HT-29 (cell line): ENCODE measurements at regions not wholly inside any gene's neighbourhood (a gene's known extent, or its start where the extent isn't known, plus 50 kb on each side); places are given as distances from the start of the nearest gene placed in this dataset.

Experiments used
- DNase-seq: peaks from one replicate; pipeline ENCODE4 v3.0.0-alpha.2; 2015; ENCODE audit warnings: low spot score

DNA sequence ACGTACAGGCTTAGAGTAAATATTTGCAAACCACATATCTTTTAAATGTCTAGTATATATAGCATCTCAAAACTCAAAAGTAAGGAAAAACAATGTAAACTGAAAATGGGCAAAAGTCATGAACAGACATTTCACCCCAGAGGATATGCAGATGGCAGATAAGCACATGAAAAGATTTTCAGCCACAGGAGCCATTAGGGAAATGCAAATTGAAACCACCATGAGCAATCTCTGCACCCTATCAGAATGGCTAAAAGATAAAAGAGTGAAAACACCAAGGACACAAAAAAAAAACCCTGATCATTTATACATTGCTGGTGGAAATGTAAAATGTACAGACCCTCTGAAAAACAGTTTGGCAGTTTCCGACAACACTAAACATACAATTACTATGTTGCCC is 292.7 kb downstream of the ZNF516 start:
- no peak for DNase-seq

DNA sequence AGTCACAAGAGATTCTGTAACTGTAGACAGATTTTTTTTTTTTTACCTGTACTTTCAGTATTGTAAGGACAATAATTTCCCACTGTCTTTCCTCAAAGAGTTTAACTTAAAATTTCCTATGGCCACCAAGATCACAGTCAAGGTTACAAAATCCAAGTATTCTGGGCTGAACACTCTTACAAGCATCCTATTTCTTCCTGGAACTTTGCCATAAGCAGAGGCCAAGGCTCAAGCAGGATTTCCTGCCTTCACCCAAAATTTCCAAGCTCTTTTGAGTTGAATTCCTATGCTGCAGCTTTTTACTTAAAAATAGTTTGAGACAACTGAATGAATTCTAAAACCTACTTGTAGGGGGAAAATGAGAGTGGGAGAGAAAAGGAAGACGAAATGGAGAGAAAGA is 299.4 kb downstream of the ZNF516 start:
- DNase-seq: no peak

DNA sequence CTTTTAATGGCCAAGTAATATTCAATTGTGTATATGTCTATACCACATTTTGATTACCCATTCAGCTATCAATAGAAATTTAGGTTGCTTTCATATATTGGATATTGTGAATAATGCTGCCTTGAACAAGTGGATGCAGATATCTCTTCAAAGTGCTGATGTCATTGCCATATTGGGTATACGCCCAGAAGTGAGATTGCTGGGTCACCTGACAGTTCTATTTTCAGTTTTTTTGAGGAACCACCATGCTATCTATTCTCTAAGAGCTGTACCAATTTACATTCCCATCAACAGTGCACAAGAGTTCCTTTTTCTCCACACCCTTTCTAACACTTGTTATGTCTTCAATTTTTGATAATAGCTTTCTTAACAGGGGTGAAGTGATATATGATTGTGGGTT is 306.9 kb downstream of the ZNF516 start:
- no peak for DNase-seq

DNA sequence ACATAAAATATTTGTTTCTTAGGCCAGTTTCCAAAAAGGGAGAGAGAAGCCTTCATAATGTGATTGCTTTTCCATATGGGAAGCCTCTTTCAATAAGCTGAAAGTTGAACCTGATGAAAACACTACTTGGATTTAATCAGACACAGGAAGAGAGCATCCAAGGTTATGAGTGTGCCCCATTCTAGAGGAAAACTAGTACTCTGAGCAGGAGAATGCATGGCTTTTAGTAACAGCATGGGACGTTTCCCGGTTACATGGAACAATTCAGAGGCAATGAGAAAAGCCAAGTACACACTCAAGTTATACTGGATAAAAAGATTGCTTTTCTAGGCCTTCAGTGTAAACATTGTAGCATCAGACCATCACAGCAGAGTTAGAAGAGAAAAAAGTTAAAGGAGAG is 315.8 kb downstream of the ZNF516 start:
- no peak for DNase-seq

DNA sequence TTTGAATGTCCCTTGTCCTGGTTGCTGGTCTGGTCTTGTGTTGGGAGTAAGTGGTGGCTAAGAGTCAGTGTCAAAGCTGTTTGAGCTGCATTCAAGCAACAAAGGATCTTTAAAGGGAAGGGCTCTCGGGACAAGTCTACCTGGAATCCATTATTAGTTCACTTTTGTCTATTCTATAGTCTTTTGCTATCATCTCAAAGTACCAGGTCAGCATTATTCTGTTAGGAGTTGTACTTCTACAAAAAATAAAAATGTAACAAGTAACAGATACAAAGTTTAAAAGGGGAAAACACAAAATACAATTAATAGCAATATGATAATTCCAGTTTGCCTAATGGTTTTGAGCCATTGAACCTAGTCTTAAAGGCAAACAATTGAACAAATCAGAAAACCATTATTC is 317.9 kb downstream of the ZNF516 start:
- DNase-seq: no peak

DNA sequence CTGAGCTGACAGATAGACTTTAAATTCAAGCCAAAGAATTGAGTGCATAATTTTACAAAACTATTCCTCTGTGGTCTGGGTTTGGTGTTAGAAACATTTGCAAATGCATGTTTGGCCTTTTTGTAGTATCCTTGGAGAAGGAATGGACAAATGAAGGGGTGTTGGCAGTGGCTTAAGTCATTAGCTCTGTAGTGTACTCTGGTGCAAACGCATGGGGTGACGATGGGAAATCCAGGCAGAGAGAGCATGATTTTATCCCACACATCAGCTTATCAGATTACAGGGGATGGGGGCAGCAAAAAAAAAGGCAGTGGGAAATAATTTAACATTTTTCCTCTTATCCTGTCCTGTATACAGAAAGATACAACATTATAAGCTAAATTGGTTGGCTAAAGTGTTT is 320.6 kb downstream of the ZNF516 start:
- DNase-seq: no peak

DNA sequence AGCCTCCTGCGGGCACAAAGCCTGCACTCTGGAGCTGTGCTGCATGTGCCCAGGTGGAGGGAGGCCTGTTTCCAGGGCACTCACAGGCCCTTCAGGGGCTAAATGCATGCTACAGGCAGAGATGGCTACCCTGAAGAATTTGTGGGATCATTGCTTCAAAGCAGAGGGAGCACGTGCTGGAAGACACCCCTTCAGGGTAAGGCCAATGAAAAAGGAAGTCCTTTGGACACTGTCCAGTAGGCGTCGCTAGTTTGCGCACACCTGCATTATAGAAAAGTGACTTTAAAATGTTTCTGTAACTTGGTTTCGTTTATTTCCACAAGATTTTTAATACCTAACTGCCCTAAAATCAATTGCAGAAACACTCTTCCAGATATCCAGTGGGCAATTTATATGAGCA is 325.3 kb downstream of the ZNF516 start:
- DNase-seq: peak; percentile 20

DNA sequence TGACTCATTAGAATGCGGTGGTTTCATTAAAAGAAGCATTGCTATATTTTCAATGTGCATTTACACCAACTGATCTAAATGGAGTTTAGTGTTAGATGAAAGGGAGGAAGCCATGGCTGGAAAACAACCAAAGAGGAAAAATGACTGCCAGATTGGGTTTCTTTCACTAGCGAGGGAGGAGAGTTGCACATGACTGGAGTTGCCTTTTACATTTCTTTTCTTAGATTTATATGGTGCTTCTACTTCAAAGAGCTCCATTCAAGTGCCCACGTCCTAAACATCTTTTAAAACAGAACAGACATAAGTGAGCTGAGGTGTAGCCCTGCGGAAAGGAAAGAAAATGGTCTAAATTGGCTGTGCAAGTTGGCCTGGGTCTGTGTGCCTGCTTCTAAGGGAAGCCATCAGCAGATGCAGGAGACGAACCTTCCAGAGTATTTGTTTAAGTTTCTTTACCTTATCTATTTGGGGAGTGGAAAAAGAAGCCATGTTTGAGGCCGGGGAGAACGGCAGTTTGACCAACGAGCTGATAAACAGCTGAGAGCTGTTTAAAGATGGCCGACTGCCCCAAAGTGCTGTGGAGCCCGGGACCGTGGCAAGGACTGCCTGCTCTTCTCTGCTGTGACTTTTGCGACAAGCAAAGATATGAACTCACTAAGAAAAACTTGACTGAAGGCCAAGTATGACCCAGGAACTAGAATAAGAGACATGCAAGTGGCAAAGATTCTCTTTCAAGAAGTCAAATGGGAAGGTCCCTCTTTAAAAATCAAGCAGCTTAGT is 327.0 kb downstream of the ZNF516 start:
- DNase-seq: no peak

DNA sequence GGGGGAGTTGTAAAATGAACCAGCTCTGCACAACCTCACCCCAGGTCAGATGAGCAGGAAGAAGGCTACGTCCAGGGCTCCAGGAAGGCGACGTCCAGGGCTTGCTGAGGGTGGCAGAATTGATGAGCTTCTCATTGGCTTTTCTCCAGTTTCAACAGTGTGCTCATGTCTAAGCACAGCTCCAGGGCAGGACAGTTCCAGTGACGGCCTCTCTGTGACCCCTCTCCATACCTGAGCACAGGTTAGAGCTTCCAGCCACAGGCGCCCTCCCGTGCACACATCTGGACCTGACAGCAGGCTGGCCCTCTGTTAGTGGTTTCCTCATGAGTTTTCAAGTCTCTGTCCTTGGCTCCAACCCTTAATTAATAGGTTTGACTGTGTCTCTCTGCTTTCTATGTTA is 327.6 kb downstream of the ZNF516 start:
- DNase-seq: no peak

DNA sequence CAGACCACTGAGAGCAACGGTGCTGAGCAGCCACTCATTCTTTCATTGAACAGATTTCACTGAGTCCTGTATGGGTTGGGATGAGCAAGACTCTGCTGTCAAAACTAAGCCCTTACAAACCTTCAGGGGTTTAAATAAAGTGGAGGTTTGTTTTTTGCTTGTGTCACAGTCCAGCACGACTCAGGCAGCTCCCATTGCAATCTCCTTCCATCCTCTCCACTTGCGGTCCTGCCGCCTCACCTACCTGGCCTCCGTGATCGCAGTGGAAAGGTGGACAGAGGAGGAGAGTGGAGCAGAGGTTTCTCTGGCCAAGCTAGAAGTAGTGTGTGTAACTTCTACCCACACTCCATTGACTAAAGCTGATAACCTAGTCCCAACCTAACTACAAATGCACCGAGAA is 332.2 kb downstream of the ZNF516 start:
- no peak for DNase-seq

DNA sequence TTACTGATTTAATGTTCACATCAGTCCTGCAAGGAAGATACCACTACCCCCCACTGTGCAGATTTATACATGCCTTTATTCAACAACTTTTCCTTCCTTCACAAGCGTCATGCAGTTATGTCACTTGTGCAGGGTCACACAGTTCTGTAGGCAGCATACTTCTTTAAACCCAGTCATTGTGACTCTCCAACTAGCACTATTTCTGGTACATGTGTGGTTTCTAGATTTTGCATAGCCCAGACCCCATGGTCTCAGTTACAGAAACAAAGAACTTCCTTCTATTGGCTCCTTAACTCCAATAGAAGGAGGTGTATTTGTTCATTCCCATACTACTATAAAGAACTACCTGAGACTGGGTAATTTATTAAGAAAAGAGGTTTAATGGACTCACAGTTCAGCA is 333.1 kb downstream of the ZNF516 start:
- DNase-seq: no peak

DNA sequence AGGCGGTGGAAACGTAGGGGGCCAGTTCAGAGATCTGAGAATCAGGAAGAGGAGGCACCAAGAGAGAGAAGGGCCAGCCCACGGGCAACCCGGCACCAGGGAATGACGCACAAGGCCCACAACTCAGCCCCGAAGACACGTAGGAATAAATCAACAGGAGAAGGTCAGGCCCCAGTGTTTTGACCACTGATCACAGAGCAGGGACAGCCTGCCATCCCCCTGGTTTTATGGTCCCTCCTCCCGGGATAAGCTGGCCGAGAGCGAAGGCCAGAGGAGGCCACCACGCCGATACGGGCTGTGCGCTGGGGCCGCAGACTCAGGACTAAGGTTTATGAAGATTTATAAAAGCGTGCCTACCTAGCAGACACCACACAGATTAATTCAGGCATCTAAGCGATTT is 341.4 kb downstream of the ZNF516 start:
- no peak for DNase-seq

DNA sequence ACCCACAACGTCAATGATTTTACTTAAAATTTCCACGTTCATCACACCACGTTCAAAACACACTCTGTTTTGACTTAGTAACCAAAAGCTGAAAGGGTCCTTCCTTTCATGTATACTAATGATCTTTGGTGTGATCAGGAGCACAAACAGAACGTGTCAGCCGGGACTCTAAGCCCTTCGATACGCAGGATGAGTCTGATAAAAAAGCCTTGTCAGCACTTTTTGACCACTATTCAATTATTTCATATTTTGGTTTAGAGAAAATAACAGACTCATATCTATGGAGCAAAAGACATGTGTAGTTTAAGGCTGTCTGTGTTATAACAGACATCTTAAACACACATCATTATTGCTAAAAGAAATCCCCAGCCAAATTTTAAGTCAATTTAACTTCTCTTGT is 345.3 kb downstream of the ZNF516 start:
- no peak for DNase-seq

DNA sequence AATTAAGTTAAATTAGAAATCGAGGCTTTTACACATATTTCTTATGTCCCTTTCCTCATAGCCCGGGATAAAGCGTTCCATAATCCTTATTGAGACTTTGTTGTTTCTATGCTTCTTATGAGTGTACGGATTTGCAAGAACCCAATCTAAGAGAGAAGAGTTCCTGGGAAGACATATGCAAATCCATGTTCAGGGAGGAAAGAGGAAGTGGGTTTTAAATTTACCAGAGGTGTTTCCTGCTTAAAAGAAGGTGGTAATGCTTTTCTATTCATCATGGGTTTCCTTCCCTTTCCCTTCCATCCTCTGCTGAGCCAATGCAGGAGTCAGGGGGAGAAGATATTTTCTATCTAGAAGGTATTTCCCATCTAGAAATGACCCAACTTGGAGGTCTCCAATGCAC is 345.8 kb downstream of the ZNF516 start:
- no peak for DNase-seq

DNA sequence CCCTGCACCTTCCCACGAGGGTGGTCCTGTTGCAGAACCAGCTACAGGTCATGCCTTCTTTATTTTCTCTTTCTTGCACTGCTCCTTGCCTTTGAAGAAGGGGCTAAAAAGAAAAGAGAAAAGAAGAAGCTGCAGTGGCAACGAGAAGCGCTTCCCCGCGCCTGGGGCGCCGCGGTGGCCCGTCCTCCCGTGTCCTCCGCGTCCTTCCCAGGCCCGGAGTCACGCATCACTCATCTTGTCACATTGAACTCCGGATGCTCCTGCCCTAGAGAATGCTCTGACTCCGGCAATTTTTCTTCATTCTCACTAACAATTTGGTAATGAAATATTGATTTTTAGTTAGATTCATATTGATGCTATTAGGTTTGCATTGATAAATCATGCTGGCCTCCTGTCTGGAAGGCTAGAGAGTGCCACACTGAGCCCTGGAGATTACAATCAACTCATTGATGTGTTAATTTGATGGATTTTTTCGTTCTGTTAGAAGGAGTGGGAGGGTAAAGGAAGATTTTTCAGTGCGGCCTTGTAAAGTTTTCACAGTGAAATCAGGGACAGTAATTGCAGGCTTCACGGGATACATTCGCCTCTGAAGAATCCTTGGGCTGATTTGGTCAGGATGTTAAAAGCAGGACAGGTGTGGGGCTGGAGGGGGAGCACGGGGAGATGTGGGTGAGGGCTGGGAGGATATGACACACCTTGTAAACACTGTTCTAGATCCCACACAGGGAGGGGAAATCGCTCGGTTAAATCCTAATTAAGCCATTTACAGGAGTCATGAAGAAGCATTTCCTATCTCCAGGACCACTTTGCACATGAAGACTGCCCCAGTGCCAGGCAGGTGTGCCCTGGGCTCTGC is 349.3 kb downstream of the ZNF516 start:
- no peak for DNase-seq

DNA sequence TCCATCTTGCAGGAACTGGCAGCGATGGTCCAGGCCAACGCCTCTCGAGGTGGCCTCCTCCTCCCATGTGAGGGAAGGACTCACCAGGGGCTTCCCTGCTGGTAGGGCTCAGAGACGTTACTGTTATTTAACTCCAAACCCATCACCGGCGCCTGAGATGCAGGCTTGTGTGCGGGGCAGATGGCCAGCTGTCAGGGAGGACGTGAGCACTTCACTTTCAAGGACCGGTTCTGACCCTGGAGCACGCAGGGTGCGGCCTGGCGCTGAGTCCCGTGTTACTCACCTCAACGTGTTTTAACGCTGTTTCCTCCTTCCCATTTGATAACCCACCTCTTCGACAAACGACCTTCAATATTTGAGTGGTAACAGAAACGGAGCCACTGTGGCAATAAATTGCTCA is 350.2 kb downstream of the ZNF516 start:
- DNase-seq: no peak

DNA sequence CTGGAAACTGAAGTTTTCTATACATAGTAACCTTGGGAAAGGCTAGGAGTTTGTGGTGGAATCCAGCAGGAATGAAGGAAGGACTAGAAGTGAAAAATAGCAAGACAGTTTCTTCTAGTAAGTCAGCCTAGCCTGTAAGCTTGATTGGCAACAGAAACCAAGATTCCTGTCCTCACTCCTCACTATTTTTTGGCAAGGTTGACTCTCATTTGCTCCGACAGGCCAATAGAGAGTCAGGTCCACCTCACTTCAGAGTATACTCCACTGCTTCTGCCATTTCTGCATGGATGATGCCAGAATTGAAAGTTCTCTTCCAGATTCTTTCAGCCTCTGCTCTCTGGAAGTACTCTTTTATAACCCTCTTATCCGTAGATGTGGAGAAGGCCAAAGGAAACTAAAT is 352.4 kb downstream of the ZNF516 start:
- DNase-seq: no peak

DNA sequence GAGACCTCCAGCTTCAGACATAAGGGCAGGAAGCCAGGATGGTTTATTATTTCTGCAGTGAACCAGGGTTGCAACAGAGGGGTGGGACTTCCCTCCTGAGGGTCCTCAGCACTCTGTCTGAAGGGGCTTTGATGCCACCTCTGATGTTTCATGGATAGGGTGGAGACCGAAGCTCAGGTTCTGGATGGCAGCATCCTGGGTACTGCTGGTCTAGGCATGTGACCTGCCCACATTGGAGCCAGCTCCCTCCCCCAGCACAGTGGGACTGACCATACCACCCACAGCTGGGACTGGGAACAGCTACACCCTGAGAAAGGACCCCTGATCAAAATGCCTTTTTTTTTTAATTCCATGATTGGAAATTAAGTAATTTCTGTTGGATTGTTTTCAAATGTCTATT is 355.2 kb downstream of the ZNF516 start:
- no peak for DNase-seq

DNA sequence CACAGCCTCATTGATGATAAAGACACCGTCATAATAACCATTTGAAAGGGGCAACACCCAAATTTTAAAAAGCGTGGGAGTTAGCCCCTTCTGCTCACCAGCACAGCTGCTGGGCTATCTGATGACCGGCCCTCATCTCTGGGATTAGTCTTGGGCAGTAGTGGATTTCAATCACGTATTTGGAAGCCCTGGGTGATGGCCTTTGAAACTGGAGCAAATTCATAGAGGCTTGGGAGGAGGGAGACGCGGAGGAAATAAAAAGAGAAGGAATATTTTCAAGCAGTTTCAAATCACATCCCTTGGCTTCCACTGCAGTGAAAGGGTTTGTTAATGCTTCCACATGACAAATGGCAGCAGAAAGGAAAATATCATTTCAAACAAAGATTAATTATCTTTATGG is 357.8 kb downstream of the ZNF516 start:
- no peak for DNase-seq

DNA sequence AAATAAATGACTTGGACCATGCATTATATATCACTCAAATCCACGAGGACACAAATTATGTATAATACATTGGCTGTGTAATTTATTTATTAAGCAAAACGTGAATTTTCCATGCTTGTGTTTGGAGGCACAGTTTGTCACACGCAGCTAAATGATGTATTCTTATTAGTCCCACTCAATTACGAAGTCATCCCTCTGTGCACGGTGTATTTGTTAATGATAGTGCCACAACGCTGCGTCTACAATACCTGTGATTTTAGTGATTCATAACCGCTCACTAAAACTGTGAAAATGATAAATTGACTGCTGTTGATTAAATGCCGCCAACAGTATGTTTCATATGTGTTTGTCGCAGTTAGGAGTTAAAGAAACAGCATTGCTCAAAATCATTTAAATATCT is 358.3 kb downstream of the ZNF516 start:
- DNase-seq: no peak

DNA sequence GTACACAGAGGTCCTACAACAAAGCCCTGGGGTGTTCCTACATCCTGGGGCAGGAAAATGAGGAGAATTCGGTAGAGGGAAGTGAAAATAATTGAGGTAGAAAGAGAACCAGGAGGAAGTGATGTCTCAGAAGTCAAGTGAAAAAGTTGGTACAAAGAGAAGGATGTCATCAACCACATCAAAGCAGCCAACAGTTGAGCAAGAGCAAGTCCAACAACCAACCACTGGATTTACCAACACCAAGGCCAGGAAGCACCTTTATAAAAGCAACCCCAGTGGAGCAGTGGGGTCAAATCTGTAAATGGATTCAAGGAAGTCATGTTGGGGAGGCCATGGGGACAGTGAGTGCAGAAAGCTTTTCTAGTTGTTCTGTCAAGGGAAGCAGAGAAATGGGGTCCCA is 360.4 kb downstream of the ZNF516 start:
- DNase-seq: no peak

DNA sequence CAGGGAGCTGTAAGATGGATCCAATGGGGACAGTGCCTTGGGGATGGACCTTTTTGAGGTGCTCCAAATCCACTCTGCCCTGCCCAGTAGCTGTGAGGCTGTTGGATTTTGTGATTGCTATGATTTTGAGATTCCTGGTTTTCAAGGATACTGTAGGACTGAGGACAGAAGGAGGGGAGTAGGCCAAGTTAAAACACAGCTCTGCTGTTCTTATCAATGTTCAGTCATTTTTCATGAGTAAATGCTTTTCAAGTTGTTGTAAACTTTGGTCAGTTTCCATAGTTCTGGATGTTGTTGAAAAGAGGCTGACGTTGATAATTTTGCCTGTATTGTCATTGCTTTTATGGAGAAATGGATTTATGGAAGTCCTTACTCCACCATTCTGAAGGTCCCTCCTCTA is 361.2 kb downstream of the ZNF516 start:
- DNase-seq: no peak

DNA sequence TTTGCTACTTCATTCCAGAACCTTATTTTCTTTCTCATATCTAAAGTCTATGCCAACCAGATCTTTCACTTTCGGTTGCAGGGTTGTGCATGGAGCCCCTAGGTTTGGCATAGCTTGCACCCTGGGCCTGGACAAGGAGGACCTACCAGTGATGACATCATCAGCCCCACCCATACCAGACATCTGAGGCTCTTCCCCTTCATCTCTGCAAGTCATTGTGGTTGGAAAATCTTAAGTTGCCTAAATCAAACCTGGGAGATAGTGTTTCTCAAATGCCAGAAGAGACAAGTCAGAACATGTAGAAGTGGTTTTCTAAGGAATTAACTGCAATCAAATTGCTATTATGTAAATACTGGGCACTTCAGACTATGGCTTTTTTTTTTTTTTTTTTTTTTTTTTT is 363.3 kb downstream of the ZNF516 start:
- DNase-seq: no peak
